Left colon (tissue), 2 donors: ENCODE measurements at regions not wholly inside any gene's neighbourhood (a gene's known extent, or its start where the extent isn't known, plus 50 kb on each side); places are given as distances from the start of the nearest gene placed in this dataset.
"Not testable (repeated sequence)": the region's sequence is repeated elsewhere in the genome, so short reads cannot be mapped to it uniquely, and the experiment has no call there.

Experiments
- ATAC-seq: fragments of 200-7000 bp; cut with Tn5 transposase; one replicate; pipeline ENCODE4 v1.9.1; 2020; ENCODE audit warnings: mild to moderate bottlenecking, moderate library complexity
- DNase-seq, 2 donors: peaks; one replicate each; pipeline ENCODE4 v3.0.0-alpha.2; 2020
- intact Hi-C, 2 donors: fragments of 100-400 bp; cut with DNase I in 1 of 2; cut with micrococcal nuclease in 1 of 2; formaldehyde crosslinking; loops; one replicate each; pipeline versions ENCODE4 v1.11.2 to v1.14.0; 2022; cut with DNase I, micrococcal nuclease
- microRNA-seq, 2 donors: library from miRNA; unstranded; fragments of <30 nt; microRNA quantifications; one replicate each; pipeline versions ENCODE4 v1.1.0 to v1.2.0, GENCODE V29; 2020
- donor health status: DM: no; HTN: no; CAD: no.
- donor health status: DM: yes; HTN: yes; CAD: no.

GRCh38 chr3:105260385-105260784 is 106.3 kb upstream of the ALCAM start:
- DNase-seq = no peak
- intact Hi-C loops = no loop called here
- ATAC-seq = no peak

- ATAC-seq (no peak), DNase-seq (no peak)
- intact Hi-C loops = no loop called here
These were observed 92.2 kb upstream of the ALCAM start for GRCh38 chr3:105274536-105274935.

- DNase-seq = no peak
- intact Hi-C loops = no loop called here
- ATAC-seq = no peak
These were observed 91.8 kb upstream of the ALCAM start for GRCh38 chr3:105274958-105275357.

- intact Hi-C loops = no loop called here
- DNase-seq (no peak), ATAC-seq (no peak)
These were observed 89.1 kb upstream of the ALCAM start for GRCh38 chr3:105277656-105278055.

GRCh38 chr3:105278688-105279087 is 88.0 kb upstream of the ALCAM start:
- intact Hi-C loops = no loop called here
- ATAC-seq = no peak

GRCh38 chr3:105281989-105282388 is 84.7 kb upstream of the ALCAM start:
- DNase-seq (no peak), ATAC-seq (no peak)
- intact Hi-C loops = no loop called here

More at GRCh38 chr3:105278688-105279087, 88.0 kb upstream of the ALCAM start:
- no peak for DNase-seq

- DNase-seq = no peak
- intact Hi-C loops = no loop called here
- ATAC-seq = no peak
These were observed 81.8 kb upstream of the ALCAM start for GRCh38 chr3:105284876-105285275.

GRCh38 chr3:105285653-105286241 is 81.0 kb upstream of the ALCAM start:
- DNase-seq (no peak), ATAC-seq (no peak)
- intact Hi-C loops = no loop called here

GRCh38 chr3:105293441-105293840 is 73.3 kb upstream of the ALCAM start:
- DNase-seq (no peak), ATAC-seq (no peak)
- intact Hi-C loops = no loop called here

- DNase-seq, intact Hi-C loops, ATAC-seq: not testable (repeated sequence)
These were observed 70.4 kb upstream of the ALCAM start for GRCh38 chr3:105296182-105296822.

GRCh38 chr3:105304487-105304886 is 62.2 kb upstream of the ALCAM start:
- no peak for DNase-seq
- no peak for ATAC-seq
- intact Hi-C loops = no loop called here

GRCh38 chr3:105315144-105315543 is 51.6 kb upstream of the ALCAM start:
- DNase-seq (no peak), ATAC-seq (no peak)
- intact Hi-C loops = no loop called here

- ATAC-seq = no peak
- intact Hi-C loops = no loop called here
- DNase-seq = no peak
These were observed 50.9 kb upstream of the ALCAM start for GRCh38 chr3:105315815-105316214.

- DNase-seq = no peak
- intact Hi-C loops = no loop called here
- no peak for ATAC-seq
These were observed 50.4 kb upstream of the ALCAM start for GRCh38 chr3:105316331-105316730.

Small RNA genes lying in the stretch of these regions (microRNA-seq; reads per million reads assigned to microRNA genes)
- gene MIR548AB = 0 reads per million in 2 donors
